Heart right ventricle (tissue), 16 donors: ENCODE measurements at regions not wholly inside any gene's neighbourhood (a gene's known extent, or its start where the extent isn't known, plus 50 kb on each side); places are given as distances from the start of the nearest gene placed in this dataset.

Source experiments
- ATAC-seq, 8 donors: fragments of 200-7000 bp; cut with Tn5 transposase; one replicate each; pipeline ENCODE4 v1.9.1; 2020; ENCODE audit warnings: mild to moderate bottlenecking in 8 of 8, moderate library complexity in 8 of 8, moderate number of reproducible peaks in 1 of 8
- DNase-seq, 2 donors: peaks; one replicate each; pipeline ENCODE4 v3.0.0-alpha.2; 2020
- H3K27ac ChIP-seq, 10 donors: fragments of 200-600 bp; sonication (generic) in 2 of 10; one replicate each; pipeline versions ENCODE4 v1.5.0 to v1.8.0; 2020 to 2022; ENCODE audit warnings: mild to moderate bottlenecking in 3 of 10
- H3K27me3 ChIP-seq, 7 donors: fragments of 200-600 bp; one replicate each; pipeline ENCODE4 v1.8.0; 2021 to 2022; ENCODE audit warnings: mild to moderate bottlenecking in 2 of 7
- H3K36me3 ChIP-seq, 9 donors: fragments of 200-600 bp; sonication (generic) in 1 of 9; one replicate each; pipeline versions ENCODE4 v1.5.0 to v1.8.0; 2020 to 2022; ENCODE audit warnings: mild to moderate bottlenecking in 2 of 9
- H3K4me1 ChIP-seq, 9 donors: fragments of 200-600 bp; sonication (generic) in 1 of 9; one replicate each; pipeline versions ENCODE4 v1.5.0 to v1.8.0; 2020 to 2022; ENCODE audit warnings: mild to moderate bottlenecking in 4 of 9
- H3K4me3 ChIP-seq, 10 donors: fragments of 200-600 bp; sonication (generic) in 2 of 10; one replicate each; pipeline versions ENCODE4 v1.5.0 to v1.8.0; 2020 to 2022; ENCODE audit warnings: mild to moderate bottlenecking in 7 of 10, moderate library complexity in 2 of 10
- H3K9me3 ChIP-seq, 11 donors: fragments of 200-600 bp in 10 of 11; sonication (generic) in 2 of 11; one replicate each; pipeline versions ENCODE4 v1.5.0 to v1.8.0; 2013 to 2022; ENCODE audit warnings: mild to moderate bottlenecking in 2 of 11, control low read depth in 1 of 11, moderate library complexity in 1 of 11
- CTCF ChIP-seq, 9 donors: fragments of 200-600 bp; sonication (generic) in 2 of 9; IDR thresholded peaks; one replicate each; pipeline versions ENCODE4 v1.5.0 to v1.8.0; 2021 to 2022; ENCODE audit warnings: antibody characterized with exemption in 9 of 9, mild to moderate bottlenecking in 5 of 9, moderate library complexity in 1 of 9
- WGBS, 2 donors: extraction: QIAGEN DNeasy Blood & Tissue Kit; methylation state at CpG; one replicate each; pipeline ENCODE4 v1.1.7; 2013; ENCODE audit warnings: inconsistent platforms in 1 of 2; 5-methylcytosine and 5-hydroxymethylcytosine counted together
- intact Hi-C, 10 donors: fragments of 100-400 bp; cut with DNase I; formaldehyde crosslinking; loops; one replicate each; pipeline versions ENCODE4 v1.11.1 to v1.14.2; 2022
- donor health status: Arrhythmogenic right ventricular cardiomyopathy.
- donor health status: ischemic (EF 13 %, LVEDD 7.1; RV severe dilation, severe dysfunction).
- donor health status: healthy with polysubstance abuse.
- donor health status: DM: no; HTN: yes; CAD: no.
- donor health status: DM: no; HTN: no; CAD: no.
- donor health status: ischemic (EF 25% LVEDD 6.9; RV normal size, moderate dysfunction).
- donor health status: ischemic (EF 25% LVEDD 5.7; RV mildly dilated, moderate dysfunction).
- donor health status: healthy.
- donor health status: DM: yes; HTN: yes; CAD: no.
- donor health status: Ischemic cardiomyopathy.
- donor health status: ischemic (EF 35%, LVEDD 5.7; RV mildly dilated, moderate dysfunction).
- donor health status: nonischemic (EF 11% LVEDD 7.7; RV severe dilation, severe dysfunction).
- donor health status: DM: yes; HTN: yes; CAD: no.
- donor health status: PGD.
- donor health status: ischemic (EF 29% LVEDD 5.4; RV normal size, mild dysfunction).
- donor health status: nonischemic (EF 23%, LVEDD 6.1; RV moderate dilation, normal function).

GRCh38 chr6:139648430-139649000 is 274.1 kb upstream of the CITED2 start:
- Histone ChIP-seq H3K9me3 (peaks cover 0 to 19% (median 0%) of the 10 kb centered on the region in 11 donors), H3K4me3 (no peak overlapping the region), H3K27me3 (no peaks in the 10 kb centered on the region), H3K4me1 (peaks cover 0 to 26% (median 13%) of the 10 kb centered on the region in 9 donors), H3K27ac (peak overlapping the region in 1 of 10 donors; percentile 57), H3K36me3 (no peaks in the 10 kb centered on the region)
- 73 to 75% methylated on average over 7 of the region's 7 CpGs for WGBS, 2 donors
- no peak for TF ChIP-seq CTCF (IDR thresholded peaks at IDR 0.05)
- intact Hi-C loops: no loop called here
- DNase-seq (no peak), ATAC-seq (no peak)

GRCh38 chr6:139647841-139648240 is 273.4 kb upstream of the CITED2 start:
- no peak for TF ChIP-seq CTCF (IDR thresholded peaks at IDR 0.05)
- Histone ChIP-seq H3K4me3 (no peak overlapping the region), H3K27ac (no peak overlapping the region), H3K4me1 (peaks cover 0 to 30% (median 13%) of the 10 kb centered on the region in 9 donors), H3K27me3 (no peaks in the 10 kb centered on the region), H3K9me3 (peaks cover 0 to 19% (median 0%) of the 10 kb centered on the region in 11 donors), H3K36me3 (no peaks in the 10 kb centered on the region)
- WGBS, 2 donors: 73 to 78% methylated on average over 5 of the region's 5 CpGs
- ATAC-seq (no peak), DNase-seq (no peak)
- intact Hi-C loops: no loop called here

- Histone ChIP-seq H3K27ac (no peak overlapping the region), H3K27me3 (no peaks in the 10 kb centered on the region), H3K4me1 (peaks cover 0 to 30% (median 13%) of the 10 kb centered on the region in 9 donors), H3K9me3 (peaks cover 0 to 19% (median 0%) of the 10 kb centered on the region in 11 donors), H3K36me3 (no peaks in the 10 kb centered on the region), H3K4me3 (no peak overlapping the region)
- intact Hi-C loops: no loop called here
- DNase-seq (no peak), ATAC-seq (no peak)
- TF ChIP-seq CTCF (IDR thresholded peaks at IDR 0.05): no peak
- 78 to 97% methylated on average over 3 of the region's 3 CpGs for WGBS, 2 donors
Observed at GRCh38 chr6:139647016-139647415, 272.6 kb upstream of the CITED2 start.

GRCh38 chr6:139644821-139645220 is 270.4 kb upstream of the CITED2 start:
- WGBS, 2 donors: 21 to 32% methylated on average over 6 of the region's 6 CpGs
- peak in 7 of 8 donors; percentile 23 to 96 (median 67) for ATAC-seq
- peak in 1 of 2 donors; percentile 16 for DNase-seq
- Histone ChIP-seq H3K4me1 (peaks cover 0 to 48% (median 13%) of the 10 kb centered on the region in 9 donors), H3K36me3 (no peaks in the 10 kb centered on the region), H3K27me3 (no peaks in the 10 kb centered on the region), H3K4me3 (no peak overlapping the region), H3K27ac (peak overlapping the region in 1 of 10 donors; percentile 32), H3K9me3 (peaks cover 0 to 19% (median 0%) of the 10 kb centered on the region in 11 donors)
- intact Hi-C loops: no loop called here
- no peak for TF ChIP-seq CTCF (IDR thresholded peaks at IDR 0.05)
